ENCODE measurements at regions not wholly inside any gene's neighbourhood (a gene's known extent, or its start where the extent isn't known, plus 50 kb on each side); places are given as distances from the start of the nearest gene placed in this dataset.

DNA sequence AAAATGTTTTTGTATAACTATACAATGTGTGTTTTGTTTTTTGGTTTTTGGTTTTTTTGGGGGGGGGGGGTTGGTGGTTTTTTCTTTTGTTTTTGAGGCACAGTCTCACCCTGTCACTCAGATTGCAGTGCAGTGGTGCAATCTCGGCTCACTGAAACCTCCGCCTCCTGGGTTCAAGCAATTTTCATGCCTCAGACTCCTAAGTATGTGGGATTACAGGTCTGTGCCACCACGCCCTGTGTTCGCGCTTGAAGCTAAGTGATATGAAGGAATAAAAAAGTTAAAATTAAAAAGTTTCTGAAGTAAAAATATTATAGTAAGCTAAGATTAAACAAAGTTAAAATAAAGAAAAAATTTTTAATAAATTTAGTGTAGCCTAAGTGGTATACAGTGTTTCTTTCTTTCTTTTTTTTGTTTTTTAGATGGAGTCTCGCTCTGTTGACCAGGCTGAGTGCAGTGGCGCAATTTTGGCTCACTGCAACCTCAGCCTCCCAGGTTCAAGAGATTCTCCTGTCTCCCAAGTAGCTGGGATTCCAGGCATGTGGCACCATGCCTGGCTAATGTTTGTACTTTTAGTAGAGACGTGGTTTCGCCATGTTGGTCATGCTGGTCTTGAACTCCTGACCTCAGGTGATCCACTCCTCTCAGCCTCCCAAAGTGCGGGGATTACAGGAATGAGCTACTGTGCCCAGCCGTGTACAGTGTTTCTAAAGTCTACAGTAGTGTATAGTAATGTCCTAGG is 53.9 kb upstream of the TEX55 start:
- no peak for DNase-seq
- intact Hi-C loops (cut with DNase I) = no loop called here
- no peak for ATAC-seq

DNA sequence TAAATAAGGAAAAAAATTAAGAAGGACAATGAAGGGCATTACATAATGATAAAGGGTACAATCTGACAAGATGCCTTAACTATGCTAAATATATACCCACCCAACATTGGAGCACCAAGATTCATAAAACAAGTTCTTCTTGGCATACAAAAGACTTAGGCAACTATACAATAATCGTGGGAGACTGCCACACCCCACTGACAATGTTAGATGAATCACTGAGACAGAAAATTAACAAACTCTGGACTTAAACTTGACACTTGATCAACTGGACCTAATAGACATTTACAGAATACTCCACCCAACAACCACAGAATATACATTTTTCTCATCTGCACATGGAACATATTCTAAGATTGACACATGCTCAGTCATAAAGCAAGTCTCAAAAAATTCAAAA is 53.2 kb upstream of the IGSF11 start:
- TF ChIP-seq, protein P1, sequence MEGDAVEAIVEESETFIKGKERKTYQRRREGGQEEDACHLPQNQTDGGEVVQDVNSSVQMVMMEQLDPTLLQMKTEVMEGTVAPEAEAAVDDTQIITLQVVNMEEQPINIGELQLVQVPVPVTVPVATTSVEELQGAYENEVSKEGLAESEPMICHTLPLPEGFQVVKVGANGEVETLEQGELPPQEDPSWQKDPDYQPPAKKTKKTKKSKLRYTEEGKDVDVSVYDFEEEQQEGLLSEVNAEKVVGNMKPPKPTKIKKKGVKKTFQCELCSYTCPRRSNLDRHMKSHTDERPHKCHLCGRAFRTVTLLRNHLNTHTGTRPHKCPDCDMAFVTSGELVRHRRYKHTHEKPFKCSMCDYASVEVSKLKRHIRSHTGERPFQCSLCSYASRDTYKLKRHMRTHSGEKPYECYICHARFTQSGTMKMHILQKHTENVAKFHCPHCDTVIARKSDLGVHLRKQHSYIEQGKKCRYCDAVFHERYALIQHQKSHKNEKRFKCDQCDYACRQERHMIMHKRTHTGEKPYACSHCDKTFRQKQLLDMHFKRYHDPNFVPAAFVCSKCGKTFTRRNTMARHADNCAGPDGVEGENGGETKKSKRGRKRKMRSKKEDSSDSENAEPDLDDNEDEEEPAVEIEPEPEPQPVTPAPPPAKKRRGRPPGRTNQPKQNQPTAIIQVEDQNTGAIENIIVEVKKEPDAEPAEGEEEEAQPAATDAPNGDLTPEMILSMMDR (IDR thresholded peaks at IDR 0.05) = no peak
- ATAC-seq (no peak), DNase-seq (no peak)
- Histone ChIP-seq H3K9me3 (no peaks in the 10 kb centered on the region), H3K36me3 (no peaks in the 10 kb centered on the region), H3K4me1 (no peaks in the 10 kb centered on the region), H3K27ac (no peak overlapping the region), H3K4me3 (no peak overlapping the region), H3K27me3 (ENCODE audit: low read depth) (no peaks in the 10 kb centered on the region)
- intact Hi-C loops (cut with DNase I) = no loop called here

More for the DNA sequence above, 53.9 kb upstream of the TEX55 start:
- TF ChIP-seq, protein P1 (IDR thresholded peaks at IDR 0.05) = no peak
- Histone ChIP-seq H3K4me1 (no peaks in the 10 kb centered on the region), H3K9me3 (no peaks in the 10 kb centered on the region), H3K27me3 (ENCODE audit: low read depth) (no peaks in the 10 kb centered on the region), H3K4me3 (no peak overlapping the region), H3K36me3 (no peaks in the 10 kb centered on the region), H3K27ac (no peak overlapping the region)

- DNase-seq = no peak
- intact Hi-C loops (cut with DNase I) = no loop called here
- H3K27me3 ChIP-seq (ENCODE audit: low read depth) = no peaks in the 10 kb centered on the region
- no peaks in the 10 kb centered on the region for H3K4me1 ChIP-seq
- H3K36me3 ChIP-seq = no peaks in the 10 kb centered on the region
- H3K9me3 ChIP-seq = no peaks in the 10 kb centered on the region
- ATAC-seq = no peak
- TF ChIP-seq, protein P1 (IDR thresholded peaks at IDR 0.05) = no peak
- no peak overlapping the region for H3K4me3 ChIP-seq
- no peak overlapping the region for H3K27ac ChIP-seq
Measured at GRCh38 chr3:119085070-119085439, 50.4 kb upstream of the IGSF11 start.

DNA sequence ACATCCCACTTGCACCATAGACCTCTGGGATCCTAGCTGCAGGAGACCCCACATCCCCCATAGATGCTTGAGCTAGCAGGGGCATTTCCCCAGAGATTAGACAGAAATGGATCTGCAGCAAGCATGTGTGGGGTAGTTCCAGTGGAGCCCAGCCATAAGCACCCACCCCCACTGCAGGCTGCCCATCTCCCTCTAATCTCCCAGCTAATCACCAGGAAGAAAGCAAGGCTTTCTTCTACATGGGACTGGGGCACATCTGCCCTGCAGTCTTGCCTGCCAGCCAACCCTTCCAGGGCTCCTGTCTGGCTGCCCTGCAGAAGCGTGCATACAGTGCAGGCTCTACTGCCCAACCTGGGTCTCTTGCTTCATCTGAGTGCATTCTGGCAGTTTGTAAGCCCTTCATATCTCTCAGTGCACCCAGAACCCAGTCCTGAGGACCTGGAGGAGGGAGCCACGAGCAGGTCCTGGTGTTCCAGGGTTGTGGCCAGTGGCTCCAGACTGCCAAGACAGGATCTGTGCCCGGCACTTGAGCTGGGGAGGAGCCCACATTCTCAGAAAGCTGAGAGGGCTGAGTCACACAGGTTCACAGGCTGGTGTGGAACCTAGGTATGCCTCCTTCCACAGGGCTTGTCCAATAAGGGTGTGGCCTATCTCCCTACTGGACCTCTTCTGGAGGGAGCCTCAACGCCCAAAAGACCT is 49.9 kb upstream of the IGSF11 start:
- Histone ChIP-seq H3K36me3 (no peaks in the 10 kb centered on the region), H3K4me3 (no peak overlapping the region), H3K4me1 (no peaks in the 10 kb centered on the region), H3K27me3 (ENCODE audit: low read depth) (no peaks in the 10 kb centered on the region), H3K27ac (no peak overlapping the region), H3K9me3 (no peaks in the 10 kb centered on the region)
- TF ChIP-seq, protein P1 (IDR thresholded peaks at IDR 0.05) = no peak
- ATAC-seq (peak; percentile 66 to 90), DNase-seq (peak; percentile 50)
- intact Hi-C loops (cut with DNase I) = no loop called here
